ENCODE measurements at regions not wholly inside any gene's neighbourhood (a gene's known extent, or its start where the extent isn't known, plus 50 kb on each side); places are given as distances from the start of the nearest gene placed in this dataset.

GRCh38 chr18:30510882-30511281 lies 531.7 kb downstream of the DSC3 start:
- TF ChIP-seq CTCF (IDR thresholded peaks at IDR 0.05) (no peak), POLR2AphosphoS5 (IDR thresholded peaks at IDR 0.05) (no peak), POLR2A (IDR thresholded peaks at IDR 0.05) (no peak), EP300 (IDR thresholded peaks at IDR 0.05) (no peak)
